DND-41 (cell line): ENCODE measurements at regions not wholly inside any gene's neighbourhood (a gene's known extent, or its start where the extent isn't known, plus 50 kb on each side); places are given as distances from the start of the nearest gene placed in this dataset.
"Not testable (repeated sequence)": the region's sequence is repeated elsewhere in the genome, so short reads cannot be mapped to it uniquely, and the experiment has no call there.

Source experiments
- EZH2 ChIP-seq: IDR thresholded peaks from 3 replicates; pipeline ENCODE4 v1.6.1; 2012; ENCODE audit warnings: borderline replicate concordance, low read depth, mild to moderate bottlenecking, moderate library complexity, low read length, inconsistent platforms; ENCODE audit not compliant: severe bottlenecking
- TF ChIP-seq, protein P1 (sequence below): IDR thresholded peaks from 2 replicates; pipeline ENCODE4 v1.5.1; 2012; ENCODE audit warnings: borderline replicate concordance, low read length, moderate library complexity, mild to moderate bottlenecking; ENCODE audit not compliant: poor library complexity, severe bottlenecking; ENCODE audit errors: extremely low read depth

DNA sequence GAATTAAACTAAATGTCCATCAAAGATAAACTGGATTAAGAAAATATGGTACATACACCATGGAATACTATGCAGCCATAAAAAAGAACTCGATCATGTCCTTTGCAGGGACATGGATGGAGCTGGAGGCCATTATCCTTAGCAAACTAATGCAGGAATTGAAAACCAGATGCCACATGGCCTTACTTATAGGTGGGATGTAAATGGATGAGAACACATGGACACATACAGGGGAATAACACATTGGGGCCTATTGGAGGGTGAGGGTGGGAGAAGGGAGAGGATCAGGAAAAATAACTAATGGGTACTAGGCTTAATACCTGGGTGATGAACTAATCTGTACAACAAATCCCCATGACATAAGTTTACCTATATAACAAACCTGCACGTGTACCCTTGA lies 192.0 kb upstream of the TOX3 start:
- TF ChIP-seq, protein P1, sequence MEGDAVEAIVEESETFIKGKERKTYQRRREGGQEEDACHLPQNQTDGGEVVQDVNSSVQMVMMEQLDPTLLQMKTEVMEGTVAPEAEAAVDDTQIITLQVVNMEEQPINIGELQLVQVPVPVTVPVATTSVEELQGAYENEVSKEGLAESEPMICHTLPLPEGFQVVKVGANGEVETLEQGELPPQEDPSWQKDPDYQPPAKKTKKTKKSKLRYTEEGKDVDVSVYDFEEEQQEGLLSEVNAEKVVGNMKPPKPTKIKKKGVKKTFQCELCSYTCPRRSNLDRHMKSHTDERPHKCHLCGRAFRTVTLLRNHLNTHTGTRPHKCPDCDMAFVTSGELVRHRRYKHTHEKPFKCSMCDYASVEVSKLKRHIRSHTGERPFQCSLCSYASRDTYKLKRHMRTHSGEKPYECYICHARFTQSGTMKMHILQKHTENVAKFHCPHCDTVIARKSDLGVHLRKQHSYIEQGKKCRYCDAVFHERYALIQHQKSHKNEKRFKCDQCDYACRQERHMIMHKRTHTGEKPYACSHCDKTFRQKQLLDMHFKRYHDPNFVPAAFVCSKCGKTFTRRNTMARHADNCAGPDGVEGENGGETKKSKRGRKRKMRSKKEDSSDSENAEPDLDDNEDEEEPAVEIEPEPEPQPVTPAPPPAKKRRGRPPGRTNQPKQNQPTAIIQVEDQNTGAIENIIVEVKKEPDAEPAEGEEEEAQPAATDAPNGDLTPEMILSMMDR: not testable (repeated sequence)
- not testable (repeated sequence) for TF ChIP-seq EZH2
